T-cell (primary cell): ENCODE measurements at regions not wholly inside any gene's neighbourhood (a gene's known extent, or its start where the extent isn't known, plus 50 kb on each side); places are given as distances from the start of the nearest gene placed in this dataset.

Experiments used
- ATAC-seq, 4 experiments: fragments of 200-7000 bp in 3 of 4; fragments of 150-1000 bp in 1 of 4; cut with Tn5 transposase; replicated peaks in 1 of 4; 1 replicate in 3 of 4; 2 replicates in 1 of 4; pipeline ENCODE4 v1.10.0; 2021; ENCODE audit warnings: moderate library complexity in 3 of 4, mild to moderate bottlenecking in 2 of 4, moderate number of reproducible peaks in 1 of 4
- CTCF ChIA-PET, 2 donors: fragments of 300-600 bp; sonication (Branson Sonifier 250); formaldehyde crosslinking; loops; one replicate each; lab custom pipeline; 2022; ENCODE audit warnings: antibody characterized with exemption in 2 of 2; lab: Charles Lee
- POLR2A ChIA-PET, 2 donors: fragments of 300-600 bp; sonication (Branson Sonifier 250); formaldehyde crosslinking; loops; one replicate each; lab custom pipeline; 2022; ENCODE audit warnings: antibody characterized with exemption in 2 of 2; lab: Charles Lee
- DNase-seq, 35 experiments: peaks; one replicate each; pipeline versions ENCODE4 v3.0.0 to v3.0.0-alpha.2; 2013 to 2023
- H3K27ac ChIP-seq: one replicate; pipeline ENCODE4 v1.5.1; 2013; ENCODE audit warnings: low read length
- H3K27me3 ChIP-seq, 2 experiments: replicated peaks in 1 of 2; 1 replicate in 1 of 2; 2 replicates in 1 of 2; pipeline versions ENCODE4 v1.6.1 to v1.7.0; 2013; ENCODE audit warnings: low read length in 1 of 2, mixed read lengths in 1 of 2; ENCODE audit not compliant: control insufficient read depth in 2 of 2, insufficient read depth in 2 of 2; ENCODE audit errors: extremely low read depth in 1 of 2
- H3K36me3 ChIP-seq, 2 donors: 1 replicate in 1 of 2; 2 replicates in 1 of 2; pipeline versions ENCODE4 v1.6.1 to v1.7.0; 2013; ENCODE audit warnings: low read length in 1 of 2; ENCODE audit not compliant: control insufficient read depth in 2 of 2, insufficient read depth in 1 of 2; ENCODE audit errors: extremely low read depth in 1 of 2
- H3K4me1 ChIP-seq, 2 experiments: 1 replicate in 1 of 2; 2 replicates in 1 of 2; pipeline versions ENCODE4 v1.6.1 to v1.7.0; 2013; ENCODE audit warnings: low read length in 2 of 2, mixed read lengths in 1 of 2; ENCODE audit not compliant: insufficient read depth in 2 of 2, control insufficient read depth in 1 of 2; ENCODE audit errors: extremely low read depth in 1 of 2
- H3K4me3 ChIP-seq, 2 donors: 1 replicate in 1 of 2; 2 replicates in 1 of 2; pipeline versions ENCODE4 v1.5.1 to v1.7.0; 2013; ENCODE audit warnings: mild to moderate bottlenecking in 2 of 2, low read length in 1 of 2, moderate library complexity in 1 of 2; ENCODE audit not compliant: control insufficient read depth in 1 of 2; ENCODE audit errors: extremely low read depth in 1 of 2
- H3K9me3 ChIP-seq: 2 replicates; pipeline ENCODE4 v1.7.0; 2013
- H3K27ac Mint-ChIP-seq, 2 donors: one replicate each; pipeline ENCODE4 v1.8.0; 2020 to 2021; ENCODE audit warnings: mild to moderate bottlenecking in 2 of 2, mixed read lengths in 2 of 2
- H3K27me3 Mint-ChIP-seq, 2 donors: one replicate each; pipeline ENCODE4 v1.8.0; 2021 to 2022; ENCODE audit warnings: mixed read lengths in 2 of 2
- H3K36me3 Mint-ChIP-seq: one replicate; pipeline ENCODE4 v1.8.0; 2021; ENCODE audit warnings: mixed read lengths
- H3K4me1 Mint-ChIP-seq, 3 donors: one replicate each; pipeline ENCODE4 v1.8.0; 2020 to 2022; ENCODE audit warnings: mixed read lengths in 3 of 3, mild to moderate bottlenecking in 1 of 3
- H3K4me3 Mint-ChIP-seq, 3 donors: one replicate each; pipeline ENCODE4 v1.8.0; 2020 to 2022; ENCODE audit warnings: mild to moderate bottlenecking in 3 of 3, mixed read lengths in 3 of 3, moderate library complexity in 3 of 3
- H3K9me3 Mint-ChIP-seq, 3 donors: one replicate each; pipeline ENCODE4 v1.8.0; 2020 to 2022; ENCODE audit warnings: mixed read lengths in 3 of 3
- WGBS: methylation state at CpG from one replicate; pipeline ENCODE4 v1.1.5; 2013; ENCODE audit warnings: missing lambda C conversion rate; ENCODE audit not compliant: insufficient coverage; 5-methylcytosine and 5-hydroxymethylcytosine counted together

DNA sequence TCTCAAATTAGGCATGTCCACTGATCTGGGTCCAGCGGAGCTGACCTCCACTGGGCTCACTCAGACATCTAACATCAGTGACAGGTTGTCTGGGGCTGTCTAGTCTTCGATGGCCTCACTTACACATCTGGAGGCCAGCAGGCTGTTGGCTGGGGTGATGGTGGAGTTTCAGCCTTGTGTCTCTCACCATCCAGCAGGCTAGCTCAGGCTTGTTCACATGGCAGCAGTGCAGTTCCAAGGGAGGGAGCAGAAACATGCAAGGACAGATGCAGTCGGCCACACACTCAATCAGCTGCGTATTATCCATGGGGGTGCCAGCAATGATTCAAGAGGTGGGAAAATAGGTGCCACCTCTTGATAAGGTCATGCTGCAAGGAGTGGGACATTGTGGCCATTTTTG is 292.5 kb downstream of the SHQ1 start:
- Histone ChIP-seq H3K36me3 (no peaks in the 10 kb centered on the region), H3K4me1 (no peaks in the 10 kb centered on the region), H3K27ac (no peak overlapping the region), H3K9me3 (no peaks in the 10 kb centered on the region), H3K4me3 (no peak overlapping the region), H3K27me3 (no peaks in the 10 kb centered on the region)
- no CpG with 5 or more reads among the region's 4 CpGs for WGBS
- no peaks in the 10 kb centered on the region for H3K27me3 Mint-ChIP-seq
- H3K4me3 Mint-ChIP-seq = no peak overlapping the region
- H3K27ac Mint-ChIP-seq = no peak overlapping the region
- ATAC-seq = no peak
- H3K36me3 Mint-ChIP-seq = no peaks in the 10 kb centered on the region
- DNase-seq = no peak
- H3K9me3 Mint-ChIP-seq = peaks cover 0 to 11% (median 0%) of the 10 kb centered on the region in 3 donors
- H3K4me1 Mint-ChIP-seq = peaks cover 0 to 3% (median under 1%) of the 10 kb centered on the region in 3 donors
- ChIA-PET POLR2A (no interaction called here), CTCF (no interaction called here)

DNA sequence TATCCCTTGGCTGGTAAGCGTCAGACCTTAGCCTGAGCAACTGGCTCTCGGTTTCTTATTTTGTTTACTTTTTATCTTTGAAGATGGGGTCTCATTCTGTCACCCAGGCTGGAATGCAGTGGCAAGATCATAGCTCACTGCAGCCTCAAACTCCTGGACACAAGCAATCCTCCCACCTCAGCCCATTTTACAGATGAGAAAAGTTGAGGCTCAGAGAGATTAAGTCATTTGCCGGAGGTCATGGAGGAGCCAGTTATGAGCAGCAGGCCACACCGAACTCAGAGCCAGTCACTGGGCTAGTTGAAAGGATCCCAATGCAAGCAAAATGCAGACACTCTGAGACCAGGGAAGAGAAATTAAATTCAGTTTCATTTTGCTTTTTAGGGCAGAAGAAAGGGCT is 293.6 kb downstream of the SHQ1 start:
- CTCF ChIA-PET = no interaction called here
- peaks cover 0 to 11% (median 0%) of the 10 kb centered on the region in 3 donors for H3K9me3 Mint-ChIP-seq
- no peaks in the 10 kb centered on the region for H3K9me3 ChIP-seq
- no peak overlapping the region for H3K4me3 Mint-ChIP-seq
- H3K36me3 Mint-ChIP-seq = no peaks in the 10 kb centered on the region
- ATAC-seq (no peak), DNase-seq (no peak)
- peaks cover 9 to 14% (median 11%) of the 10 kb centered on the region in 3 donors for H3K4me1 Mint-ChIP-seq
- no peak overlapping the region for H3K4me3 ChIP-seq
- H3K27me3 ChIP-seq = no peaks in the 10 kb centered on the region
- H3K4me1 ChIP-seq = peaks cover 0 to 4% of the 10 kb centered on the region in 2 experiments
- H3K36me3 ChIP-seq = no peaks in the 10 kb centered on the region
- POLR2A ChIA-PET = no interaction called here
- WGBS = 94% methylated on average over 2 of the region's 4 CpGs
- no peaks in the 10 kb centered on the region for H3K27me3 Mint-ChIP-seq
- H3K27ac ChIP-seq = no peak overlapping the region
- no peak overlapping the region for H3K27ac Mint-ChIP-seq

- Histone ChIP-seq H3K27ac (no peak overlapping the region), H3K27me3 (no peaks in the 10 kb centered on the region), H3K36me3 (no peaks in the 10 kb centered on the region), H3K4me3 (no peak overlapping the region), H3K4me1 (peaks cover 0 to 10% of the 10 kb centered on the region in 2 experiments), H3K9me3 (no peaks in the 10 kb centered on the region)
- Mint-ChIP-seq H3K27ac (no peak overlapping the region), H3K4me3 (no peak overlapping the region), H3K9me3 (peaks cover 0 to 11% (median 0%) of the 10 kb centered on the region in 3 donors), H3K4me1 (peaks cover 16 to 27% (median 17%) of the 10 kb centered on the region in 3 donors), H3K36me3 (no peaks in the 10 kb centered on the region), H3K27me3 (no peaks in the 10 kb centered on the region)
- DNase-seq (no peak), ATAC-seq (no peak)
- POLR2A ChIA-PET = no interaction called here
- WGBS = 72% methylated on average over 4 of the region's 4 CpGs
- CTCF ChIA-PET = no interaction called here
Measured at GRCh38 chr3:72553298-72553697, 294.9 kb downstream of the SHQ1 start.

- WGBS = 93% methylated on average over 3 of the region's 4 CpGs
- Mint-ChIP-seq H3K4me1 (peaks cover 16 to 31% (median 17%) of the 10 kb centered on the region in 3 donors), H3K9me3 (peaks cover 0 to 4% (median 0%) of the 10 kb centered on the region in 3 donors), H3K36me3 (no peaks in the 10 kb centered on the region), H3K27me3 (no peaks in the 10 kb centered on the region), H3K27ac (peak overlapping the region; percentile 71 to 88), H3K4me3 (peak overlapping the region in 2 of 3 donors; percentile 70 to 82)
- no peak for DNase-seq
- Histone ChIP-seq H3K9me3 (no peaks in the 10 kb centered on the region), H3K27me3 (no peaks in the 10 kb centered on the region), H3K36me3 (no peaks in the 10 kb centered on the region), H3K4me3 (no peak overlapping the region), H3K4me1 (peaks cover 0 to 10% of the 10 kb centered on the region in 2 experiments), H3K27ac (no peak overlapping the region)
- no peak for ATAC-seq
- CTCF ChIA-PET = no interaction called here
- POLR2A ChIA-PET = interaction anchor here in 1 of 2 donors (0.6 kb wide), 1 partner anchor 500 kb away, joined by 3 read pairs; no protein-coding TSS in a partner anchor
Measured at GRCh38 chr3:72550582-72551262, 297.5 kb downstream of the SHQ1 start.

GRCh38 chr3:72549761-72550581 is 298.3 kb downstream of the SHQ1 start:
- peak in 9 of 35 experiments; percentile 2 to 21 (median 6) for DNase-seq
- H3K4me3 ChIP-seq = peak overlapping the region; percentile 19 to 21
- CTCF ChIA-PET = no interaction called here

GRCh38 chr3:72548981-72549380 is 299.3 kb downstream of the SHQ1 start:
- Histone ChIP-seq H3K36me3 (no peaks in the 10 kb centered on the region), H3K9me3 (no peaks in the 10 kb centered on the region), H3K4me3 (no peak overlapping the region), H3K27me3 (no peaks in the 10 kb centered on the region), H3K4me1 (peaks cover 0 to 10% of the 10 kb centered on the region in 2 experiments), H3K27ac (no peak overlapping the region)
- H3K27ac Mint-ChIP-seq = peak overlapping the region in 1 of 2 donors; percentile 88
- peak overlapping the region in 2 of 3 donors; percentile 35 to 82 for H3K4me3 Mint-ChIP-seq
- WGBS = 100% methylated on average over 1 of the region's 4 CpGs
- no peak for DNase-seq
- H3K9me3 Mint-ChIP-seq = peaks cover 0 to 4% (median 0%) of the 10 kb centered on the region in 3 donors
- CTCF ChIA-PET = interaction anchor here in 1 of 2 donors (0.6 kb wide), 1 partner anchor 274 kb away, joined by 8 read pairs; no protein-coding TSS in a partner anchor
- H3K36me3 Mint-ChIP-seq = no peaks in the 10 kb centered on the region
- POLR2A ChIA-PET = no interaction called here
- H3K27me3 Mint-ChIP-seq = no peaks in the 10 kb centered on the region
- peaks cover 16 to 31% (median 17%) of the 10 kb centered on the region in 3 donors for H3K4me1 Mint-ChIP-seq
- ATAC-seq = no peak

More at GRCh38 chr3:72549761-72550581, 298.3 kb downstream of the SHQ1 start:
- H3K9me3 ChIP-seq = no peaks in the 10 kb centered on the region
- peak overlapping the region; percentile 28 for H3K27ac ChIP-seq
- peaks cover 16 to 31% (median 17%) of the 10 kb centered on the region in 3 donors for H3K4me1 Mint-ChIP-seq
- H3K9me3 Mint-ChIP-seq = peaks cover 0 to 4% (median 0%) of the 10 kb centered on the region in 3 donors
- no peaks in the 10 kb centered on the region for H3K27me3 Mint-ChIP-seq
- no peaks in the 10 kb centered on the region for H3K36me3 Mint-ChIP-seq
- H3K27me3 ChIP-seq = no peaks in the 10 kb centered on the region
- peak overlapping the region; percentile 71 to 88 for H3K27ac Mint-ChIP-seq
- ATAC-seq = peak; percentile 46 to 65 (median 63)
- POLR2A ChIA-PET = no interaction called here
- peak overlapping the region; percentile 70 to 82 (median 78) for H3K4me3 Mint-ChIP-seq
- 98% methylated on average over 4 of the region's 12 CpGs for WGBS
- peaks cover 0 to 10% of the 10 kb centered on the region in 2 experiments for H3K4me1 ChIP-seq
- H3K36me3 ChIP-seq = no peaks in the 10 kb centered on the region
